SK-N-SH treated with all-trans-retinoic acid at 6 μM for 48 hours (cell line): ENCODE measurements at regions not wholly inside any gene's neighbourhood (a gene's known extent, or its start where the extent isn't known, plus 50 kb on each side); places are given as distances from the start of the nearest gene placed in this dataset.
"Not testable (repeated sequence)": the region's sequence is repeated elsewhere in the genome, so short reads cannot be mapped to it uniquely, and the experiment has no call there.

ENCODE experiments used
- ATAC-seq: fragments of 200-7000 bp; cut with Tn5 transposase; 3 replicates; pipeline ENCODE4 v1.9.1; 2020; ENCODE audit warnings: mild to moderate bottlenecking, moderate library complexity
- ARNTL ChIP-seq: fragments of 450-650 bp; formaldehyde crosslinking; IDR thresholded peaks from 2 replicates; pipeline ENCODE4 v1.5.0; 2020; ENCODE audit warnings: low read depth, mild to moderate bottlenecking, moderate library complexity, borderline replicate concordance
- BACH2 ChIP-seq: fragments of 250-450 bp; sonication (Bioruptor Pico); IDR thresholded peaks from 2 replicates; pipeline ENCODE4 v1.9.0; 2021; ENCODE audit warnings: mild to moderate bottlenecking, borderline replicate concordance
- CREB5 ChIP-seq: fragments of 250-450 bp; sonication (Bioruptor Pico); IDR thresholded peaks from 2 replicates; pipeline ENCODE4 v1.5.1; 2020; ENCODE audit warnings: low read depth, mild to moderate bottlenecking, moderate library complexity
- ESRRG ChIP-seq: fragments of 250-450 bp; sonication (Bioruptor Pico); IDR thresholded peaks from 2 replicates; pipeline ENCODE4 v1.6.1; 2021; ENCODE audit warnings: mild to moderate bottlenecking
- ISL1 ChIP-seq: fragments of 250-450 bp; sonication (Bioruptor Pico); IDR thresholded peaks from 2 replicates; pipeline ENCODE4 v2.1.2; 2022; ENCODE audit warnings: mild to moderate bottlenecking, moderate library complexity
- OSR1 ChIP-seq: fragments of 250-450 bp; sonication (Bioruptor Pico); IDR thresholded peaks from 2 replicates; pipeline ENCODE4 v1.8.0; 2022; ENCODE audit warnings: moderate library complexity, mild to moderate bottlenecking, inconsistent platforms
- PATZ1 ChIP-seq: fragments of 250-450 bp; sonication (Bioruptor Pico); IDR thresholded peaks from 2 replicates; pipeline ENCODE4 v1.8.0; 2020; ENCODE audit warnings: mild to moderate bottlenecking, moderate library complexity, borderline replicate concordance
- PPARA ChIP-seq: fragments of 250-450 bp; sonication (Bioruptor Pico); IDR thresholded peaks from 2 replicates; pipeline ENCODE4 v1.5.0; 2020; ENCODE audit warnings: mild to moderate bottlenecking, borderline replicate concordance
- RARB ChIP-seq: fragments of 250-450 bp; sonication (Bioruptor Pico); IDR thresholded peaks from 2 replicates; pipeline ENCODE4 v1.8.0; 2021; ENCODE audit warnings: mild to moderate bottlenecking, moderate library complexity
- SNAI2 ChIP-seq: fragments of 250-450 bp; sonication (Bioruptor Pico); IDR thresholded peaks from 2 replicates; pipeline ENCODE4 v1.5.0; 2020; ENCODE audit warnings: mild to moderate bottlenecking, moderate library complexity
- TCF4 ChIP-seq: fragments of 250-450 bp; sonication (Bioruptor Pico); IDR thresholded peaks from 2 replicates; pipeline ENCODE4 v1.8.0; 2021; ENCODE audit warnings: mild to moderate bottlenecking, moderate library complexity, borderline replicate concordance
- TSHZ2 ChIP-seq: fragments of 250-450 bp; sonication (Bioruptor Pico); IDR thresholded peaks from 2 replicates; pipeline ENCODE4 v1.5.0; 2020; ENCODE audit warnings: mild to moderate bottlenecking, moderate library complexity
- ZC3H10 ChIP-seq: fragments of 250-450 bp; sonication (Bioruptor Pico); IDR thresholded peaks from 2 replicates; pipeline ENCODE4 v1.5.1; 2021; ENCODE audit warnings: mild to moderate bottlenecking, moderate library complexity
- ZFP30 ChIP-seq: fragments of 450-650 bp; formaldehyde crosslinking; IDR thresholded peaks from 2 replicates; pipeline ENCODE4 v1.5.0; 2022; ENCODE audit warnings: mild to moderate bottlenecking, moderate library complexity
- ZNF565 ChIP-seq: fragments of 450-650 bp; formaldehyde crosslinking; conservative IDR thresholded peaks from 2 replicates; pipeline ENCODE4 v1.5.0; 2020; ENCODE audit warnings: low read depth, mild to moderate bottlenecking, moderate library complexity
- ZNF70 ChIP-seq: fragments of 450-650 bp; formaldehyde crosslinking; IDR thresholded peaks from 2 replicates; pipeline ENCODE4 v1.5.0; 2020; ENCODE audit warnings: mild to moderate bottlenecking, moderate library complexity
- TF ChIP-seq, protein P1 (sequence below): fragments of 250-450 bp; sonication (Bioruptor Pico); IDR thresholded peaks from 2 replicates; pipeline ENCODE4 v1.5.1; 2021; ENCODE audit warnings: mild to moderate bottlenecking, moderate library complexity
- TF ChIP-seq, protein P2 (sequence below): fragments of 250-450 bp; sonication (Bioruptor Pico); IDR thresholded peaks from 2 replicates; pipeline ENCODE4 v1.8.0; 2021; ENCODE audit warnings: low read depth, mild to moderate bottlenecking, moderate library complexity, borderline replicate concordance

- no peak for ATAC-seq
- TF ChIP-seq ZFP30 (CRISPR knock-in tag) (no peak), PATZ1 (no peak), ZNF70 (CRISPR knock-in tag) (no peak), TSHZ2 (CRISPR knock-in tag) (no peak), RARB (CRISPR knock-in tag) (no peak), SNAI2 (CRISPR knock-in tag) (no peak), PPARA (CRISPR knock-in tag) (no peak)
Observed at GRCh38 chr6:80411486-80411885, 305.0 kb downstream of the BCKDHB start.

- not testable (repeated sequence) for ATAC-seq
Observed at GRCh38 chr6:80407976-80408375, 301.5 kb downstream of the BCKDHB start.

DNA sequence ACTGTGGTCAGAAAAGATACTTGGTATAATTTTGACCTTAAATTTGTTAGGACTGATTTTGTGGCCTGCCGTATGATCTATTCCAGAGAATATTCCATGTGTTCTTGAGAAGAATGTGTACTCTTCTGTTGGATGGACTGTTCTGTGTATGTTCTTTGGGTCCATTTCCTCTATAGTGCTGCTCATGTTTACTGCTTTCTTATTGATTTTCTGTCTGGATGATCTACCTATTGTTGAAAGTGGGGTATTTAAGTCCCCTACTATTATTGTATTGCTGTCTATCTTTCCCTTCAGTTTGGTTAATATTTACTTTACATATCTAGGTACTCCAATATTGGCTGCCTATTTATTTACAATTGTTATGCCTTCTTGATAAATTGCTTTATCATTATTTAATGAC is 298.4 kb downstream of the BCKDHB start:
- ATAC-seq: no peak
- TF ChIP-seq ZC3H10 (CRISPR knock-in tag): no peak
- no peak for TF ChIP-seq ARNTL (CRISPR knock-in tag)
- TF ChIP-seq TCF4 (CRISPR knock-in tag): no peak
- TF ChIP-seq PATZ1: no peak
- TF ChIP-seq ZNF565 (CRISPR knock-in tag): no peak
- no peak for TF ChIP-seq CREB5
- no peak for TF ChIP-seq ZNF70 (CRISPR knock-in tag)
- TF ChIP-seq, protein P1, sequence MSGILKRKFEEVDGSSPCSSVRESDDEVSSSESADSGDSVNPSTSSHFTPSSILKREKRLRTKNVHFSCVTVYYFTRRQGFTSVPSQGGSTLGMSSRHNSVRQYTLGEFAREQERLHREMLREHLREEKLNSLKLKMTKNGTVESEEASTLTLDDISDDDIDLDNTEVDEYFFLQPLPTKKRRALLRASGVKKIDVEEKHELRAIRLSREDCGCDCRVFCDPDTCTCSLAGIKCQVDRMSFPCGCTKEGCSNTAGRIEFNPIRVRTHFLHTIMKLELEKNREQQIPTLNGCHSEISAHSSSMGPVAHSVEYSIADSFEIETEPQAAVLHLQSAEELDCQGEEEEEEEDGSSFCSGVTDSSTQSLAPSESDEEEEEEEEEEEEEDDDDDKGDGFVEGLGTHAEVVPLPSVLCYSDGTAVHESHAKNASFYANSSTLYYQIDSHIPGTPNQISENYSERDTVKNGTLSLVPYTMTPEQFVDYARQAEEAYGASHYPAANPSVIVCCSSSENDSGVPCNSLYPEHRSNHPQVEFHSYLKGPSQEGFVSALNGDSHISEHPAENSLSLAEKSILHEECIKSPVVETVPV: no peak
- TF ChIP-seq ISL1 (CRISPR knock-in tag): no peak
- TF ChIP-seq OSR1 (CRISPR knock-in tag): no peak
- no peak for TF ChIP-seq PPARA (CRISPR knock-in tag)
- TF ChIP-seq, protein P2, sequence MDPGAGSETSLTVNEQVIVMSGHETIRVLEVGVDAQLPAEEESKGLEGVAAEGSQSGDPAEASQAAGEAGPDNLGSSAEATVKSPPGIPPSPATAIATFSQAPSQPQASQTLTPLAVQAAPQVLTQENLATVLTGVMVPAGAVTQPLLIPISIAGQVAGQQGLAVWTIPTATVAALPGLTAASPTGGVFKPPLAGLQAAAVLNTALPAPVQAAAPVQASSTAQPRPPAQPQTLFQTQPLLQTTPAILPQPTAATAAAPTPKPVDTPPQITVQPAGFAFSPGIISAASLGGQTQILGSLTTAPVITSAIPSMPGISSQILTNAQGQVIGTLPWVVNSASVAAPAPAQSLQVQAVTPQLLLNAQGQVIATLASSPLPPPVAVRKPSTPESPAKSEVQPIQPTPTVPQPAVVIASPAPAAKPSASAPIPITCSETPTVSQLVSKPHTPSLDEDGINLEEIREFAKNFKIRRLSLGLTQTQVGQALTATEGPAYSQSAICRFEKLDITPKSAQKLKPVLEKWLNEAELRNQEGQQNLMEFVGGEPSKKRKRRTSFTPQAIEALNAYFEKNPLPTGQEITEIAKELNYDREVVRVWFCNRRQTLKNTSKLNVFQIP: no peak
- TF ChIP-seq TSHZ2 (CRISPR knock-in tag): no peak
- no peak for TF ChIP-seq ESRRG
- TF ChIP-seq ZFP30 (CRISPR knock-in tag): no peak
- no peak for TF ChIP-seq BACH2 (CRISPR knock-in tag)
